ENCODE measurements at regions not wholly inside any gene's neighbourhood (a gene's known extent, or its start where the extent isn't known, plus 50 kb on each side); places are given as distances from the start of the nearest gene placed in this dataset.

DNA sequence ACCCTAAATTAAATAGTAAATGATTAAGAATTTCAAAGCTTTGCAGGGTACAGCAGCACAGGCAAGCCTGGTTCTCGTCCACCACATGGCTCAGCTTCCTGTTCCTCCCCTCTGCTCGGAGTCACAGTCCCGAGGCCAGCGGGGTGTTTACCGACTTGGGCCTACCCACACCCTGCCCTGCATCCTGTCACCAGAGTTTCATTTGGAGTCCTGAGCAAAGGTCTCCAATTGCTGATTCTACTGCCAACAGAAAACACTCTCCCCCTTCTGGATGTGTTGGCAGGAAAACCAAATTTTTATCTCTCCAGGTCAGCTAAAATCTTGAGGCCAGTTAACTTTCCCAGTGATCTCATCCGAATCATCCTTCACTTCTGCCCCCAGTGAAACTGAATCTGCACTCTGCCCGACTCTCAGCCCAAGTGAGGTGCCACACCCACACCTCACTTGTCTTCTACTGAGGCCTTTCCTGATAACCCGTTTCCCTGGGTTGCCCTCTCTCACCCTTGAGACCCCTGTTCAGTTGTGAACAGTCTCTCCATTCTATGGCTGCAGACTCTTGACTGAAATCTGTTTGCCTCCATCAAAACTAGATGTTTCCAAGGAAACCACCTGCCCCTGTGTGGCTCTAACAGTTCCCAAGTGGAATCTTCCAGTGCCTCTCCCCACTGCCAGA is 71.2 kb downstream of the VCPKMT start:
- TF ChIP-seq, protein P1, sequence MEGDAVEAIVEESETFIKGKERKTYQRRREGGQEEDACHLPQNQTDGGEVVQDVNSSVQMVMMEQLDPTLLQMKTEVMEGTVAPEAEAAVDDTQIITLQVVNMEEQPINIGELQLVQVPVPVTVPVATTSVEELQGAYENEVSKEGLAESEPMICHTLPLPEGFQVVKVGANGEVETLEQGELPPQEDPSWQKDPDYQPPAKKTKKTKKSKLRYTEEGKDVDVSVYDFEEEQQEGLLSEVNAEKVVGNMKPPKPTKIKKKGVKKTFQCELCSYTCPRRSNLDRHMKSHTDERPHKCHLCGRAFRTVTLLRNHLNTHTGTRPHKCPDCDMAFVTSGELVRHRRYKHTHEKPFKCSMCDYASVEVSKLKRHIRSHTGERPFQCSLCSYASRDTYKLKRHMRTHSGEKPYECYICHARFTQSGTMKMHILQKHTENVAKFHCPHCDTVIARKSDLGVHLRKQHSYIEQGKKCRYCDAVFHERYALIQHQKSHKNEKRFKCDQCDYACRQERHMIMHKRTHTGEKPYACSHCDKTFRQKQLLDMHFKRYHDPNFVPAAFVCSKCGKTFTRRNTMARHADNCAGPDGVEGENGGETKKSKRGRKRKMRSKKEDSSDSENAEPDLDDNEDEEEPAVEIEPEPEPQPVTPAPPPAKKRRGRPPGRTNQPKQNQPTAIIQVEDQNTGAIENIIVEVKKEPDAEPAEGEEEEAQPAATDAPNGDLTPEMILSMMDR (IDR thresholded peaks at IDR 0.05): no peak
- TF ChIP-seq ZFX (IDR thresholded peaks at IDR 0.05; ENCODE audit: borderline replicate concordance): no peak

Data from 22Rv1 (cell line).